SK-N-SH treated with all-trans-retinoic acid at 6 μM for 48 hours (cell line): ENCODE measurements at regions not wholly inside any gene's neighbourhood (a gene's known extent, or its start where the extent isn't known, plus 50 kb on each side); places are given as distances from the start of the nearest gene placed in this dataset.

Experiments
- ARNTL ChIP-seq: fragments of 450-650 bp; formaldehyde crosslinking; IDR thresholded peaks from 2 replicates; pipeline ENCODE4 v1.5.0; 2020; ENCODE audit warnings: low read depth, mild to moderate bottlenecking, moderate library complexity, borderline replicate concordance
- CREB5 ChIP-seq: fragments of 250-450 bp; sonication (Bioruptor Pico); IDR thresholded peaks from 2 replicates; pipeline ENCODE4 v1.5.1; 2020; ENCODE audit warnings: low read depth, mild to moderate bottlenecking, moderate library complexity
- CSDC2 ChIP-seq: fragments of 250-450 bp; sonication (Bioruptor Pico); IDR thresholded peaks from 2 replicates; pipeline ENCODE4 v1.5.0; 2020; ENCODE audit warnings: mild to moderate bottlenecking, moderate library complexity
- GLIS3 ChIP-seq: fragments of 250-450 bp; sonication (Bioruptor Pico); IDR thresholded peaks from 2 replicates; pipeline ENCODE4 v1.5.0; 2020; ENCODE audit warnings: mild to moderate bottlenecking, moderate library complexity
- ISL1 ChIP-seq: fragments of 250-450 bp; sonication (Bioruptor Pico); IDR thresholded peaks from 2 replicates; pipeline ENCODE4 v2.1.2; 2022; ENCODE audit warnings: mild to moderate bottlenecking, moderate library complexity
- PPARA ChIP-seq: fragments of 250-450 bp; sonication (Bioruptor Pico); IDR thresholded peaks from 2 replicates; pipeline ENCODE4 v1.5.0; 2020; ENCODE audit warnings: mild to moderate bottlenecking, borderline replicate concordance
- ZC3H10 ChIP-seq: fragments of 250-450 bp; sonication (Bioruptor Pico); IDR thresholded peaks from 2 replicates; pipeline ENCODE4 v1.5.1; 2021; ENCODE audit warnings: mild to moderate bottlenecking, moderate library complexity
- ZFP3 ChIP-seq: fragments of 250-450 bp; sonication (Bioruptor Pico); IDR thresholded peaks from 2 replicates; pipeline ENCODE4 v1.5.0; 2020; ENCODE audit warnings: mild to moderate bottlenecking, moderate library complexity
- ZFP30 ChIP-seq: fragments of 450-650 bp; formaldehyde crosslinking; IDR thresholded peaks from 2 replicates; pipeline ENCODE4 v1.5.0; 2022; ENCODE audit warnings: mild to moderate bottlenecking, moderate library complexity
- ZNF565 ChIP-seq: fragments of 450-650 bp; formaldehyde crosslinking; conservative IDR thresholded peaks from 2 replicates; pipeline ENCODE4 v1.5.0; 2020; ENCODE audit warnings: low read depth, mild to moderate bottlenecking, moderate library complexity
- ZNF70 ChIP-seq: fragments of 450-650 bp; formaldehyde crosslinking; IDR thresholded peaks from 2 replicates; pipeline ENCODE4 v1.5.0; 2020; ENCODE audit warnings: mild to moderate bottlenecking, moderate library complexity
- TF ChIP-seq, protein P1 (sequence below): fragments of 250-450 bp; sonication (Bioruptor Pico); IDR thresholded peaks from 2 replicates; pipeline ENCODE4 v1.8.0; 2020; ENCODE audit warnings: mild to moderate bottlenecking, moderate library complexity, borderline replicate concordance
- TF ChIP-seq, protein P2 (sequence below): fragments of 250-450 bp; sonication (Bioruptor Pico); IDR thresholded peaks from 2 replicates; pipeline ENCODE4 v1.8.0; 2021; ENCODE audit warnings: low read depth, mild to moderate bottlenecking, moderate library complexity, borderline replicate concordance

- TF ChIP-seq ZC3H10 (CRISPR knock-in tag) = no peak
- TF ChIP-seq CREB5 = no peak
- no peak for TF ChIP-seq ARNTL (CRISPR knock-in tag)
- TF ChIP-seq GLIS3 (CRISPR knock-in tag) = no peak
- TF ChIP-seq ZNF70 (CRISPR knock-in tag) = no peak
- TF ChIP-seq ZFP30 (CRISPR knock-in tag) = no peak
- no peak for TF ChIP-seq CSDC2 (CRISPR knock-in tag)
- TF ChIP-seq PPARA (CRISPR knock-in tag) = no peak
- no peak for TF ChIP-seq ISL1 (CRISPR knock-in tag)
- TF ChIP-seq, protein P1, sequence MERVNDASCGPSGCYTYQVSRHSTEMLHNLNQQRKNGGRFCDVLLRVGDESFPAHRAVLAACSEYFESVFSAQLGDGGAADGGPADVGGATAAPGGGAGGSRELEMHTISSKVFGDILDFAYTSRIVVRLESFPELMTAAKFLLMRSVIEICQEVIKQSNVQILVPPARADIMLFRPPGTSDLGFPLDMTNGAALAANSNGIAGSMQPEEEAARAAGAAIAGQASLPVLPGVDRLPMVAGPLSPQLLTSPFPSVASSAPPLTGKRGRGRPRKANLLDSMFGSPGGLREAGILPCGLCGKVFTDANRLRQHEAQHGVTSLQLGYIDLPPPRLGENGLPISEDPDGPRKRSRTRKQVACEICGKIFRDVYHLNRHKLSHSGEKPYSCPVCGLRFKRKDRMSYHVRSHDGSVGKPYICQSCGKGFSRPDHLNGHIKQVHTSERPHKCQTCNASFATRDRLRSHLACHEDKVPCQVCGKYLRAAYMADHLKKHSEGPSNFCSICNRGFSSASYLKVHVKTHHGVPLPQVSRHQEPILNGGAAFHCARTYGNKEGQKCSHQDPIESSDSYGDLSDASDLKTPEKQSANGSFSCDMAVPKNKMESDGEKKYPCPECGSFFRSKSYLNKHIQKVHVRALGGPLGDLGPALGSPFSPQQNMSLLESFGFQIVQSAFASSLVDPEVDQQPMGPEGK (CRISPR knock-in tag) = no peak
- TF ChIP-seq, protein P2, sequence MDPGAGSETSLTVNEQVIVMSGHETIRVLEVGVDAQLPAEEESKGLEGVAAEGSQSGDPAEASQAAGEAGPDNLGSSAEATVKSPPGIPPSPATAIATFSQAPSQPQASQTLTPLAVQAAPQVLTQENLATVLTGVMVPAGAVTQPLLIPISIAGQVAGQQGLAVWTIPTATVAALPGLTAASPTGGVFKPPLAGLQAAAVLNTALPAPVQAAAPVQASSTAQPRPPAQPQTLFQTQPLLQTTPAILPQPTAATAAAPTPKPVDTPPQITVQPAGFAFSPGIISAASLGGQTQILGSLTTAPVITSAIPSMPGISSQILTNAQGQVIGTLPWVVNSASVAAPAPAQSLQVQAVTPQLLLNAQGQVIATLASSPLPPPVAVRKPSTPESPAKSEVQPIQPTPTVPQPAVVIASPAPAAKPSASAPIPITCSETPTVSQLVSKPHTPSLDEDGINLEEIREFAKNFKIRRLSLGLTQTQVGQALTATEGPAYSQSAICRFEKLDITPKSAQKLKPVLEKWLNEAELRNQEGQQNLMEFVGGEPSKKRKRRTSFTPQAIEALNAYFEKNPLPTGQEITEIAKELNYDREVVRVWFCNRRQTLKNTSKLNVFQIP (CRISPR knock-in tag) = no peak
- TF ChIP-seq ZNF565 = no peak
- no peak for TF ChIP-seq ZFP3 (CRISPR knock-in tag)
These were observed 441.5 kb downstream of the PDZRN4 start for GRCh38 chr12:41629611-41630010.
